Prostate gland (tissue), 2 donors: ENCODE measurements at regions not wholly inside any gene's neighbourhood (a gene's known extent, or its start where the extent isn't known, plus 50 kb on each side); places are given as distances from the start of the nearest gene placed in this dataset.
A peak's percentile ranks its signal among the peaks of the same experiment; 100 is the strongest.

Experiments used
- DNase-seq: peaks from one replicate; pipeline ENCODE4 v3.0.0-alpha.2; 2019; ENCODE audit warnings: low spot score
- H3K27ac ChIP-seq, 2 donors: fragments of 200-600 bp; sonication (generic); 2 replicates each; pipeline ENCODE4 v1.5.1; 2017 to 2019
- H3K27me3 ChIP-seq: fragments of 200-600 bp; sonication (generic); replicated peaks from 2 replicates; pipeline ENCODE4 v1.5.1; 2019; ENCODE audit not compliant: insufficient read depth
- H3K36me3 ChIP-seq, 2 donors: fragments of 200-600 bp; sonication (generic); 1 replicate in 1 of 2; 2 replicates in 1 of 2; pipeline versions ENCODE4 v1.5.1 to v1.8.1; 2017 to 2019
- H3K4me1 ChIP-seq: fragments of 200-600 bp; sonication (generic); replicated peaks from 2 replicates; pipeline ENCODE4 v1.5.1; 2019
- H3K4me3 ChIP-seq, 2 donors: fragments of 200-600 bp; sonication (generic); 2 replicates each; pipeline ENCODE4 v1.5.1; 2017 to 2019
- H3K9me3 ChIP-seq: fragments of 200-600 bp; sonication (generic); 2 replicates; pipeline ENCODE4 v1.5.1; 2017
- POLR2A ChIP-seq: fragments of 450-650 bp; IDR thresholded peaks from one replicate; pipeline ENCODE4 v1.6.1; 2016; ENCODE audit warnings: antibody characterized with exemption, mild to moderate bottlenecking
- POLR2AphosphoS5 ChIP-seq: sonication (generic); formaldehyde crosslinking; IDR thresholded peaks from one replicate; pipeline ENCODE4 v1.6.1; 2017; ENCODE audit warnings: antibody characterized with exemption
- WGBS: methylation state at CpG from one replicate; pipeline ENCODE4 v1.1.5; 2018; 5-methylcytosine and 5-hydroxymethylcytosine counted together
- intact Hi-C: fragments of 100-400 bp; cut with DNase I; formaldehyde crosslinking; loops from one replicate; pipeline ENCODE4 v1.14.2; 2022
- TF ChIP-seq, protein P1 (sequence below), 4 experiments: fragments of 200-600 bp in 2 of 4; fragments of 450-650 bp in 2 of 4; sonication (generic) in 2 of 4; IDR thresholded peaks; 1 replicate in 3 of 4; 2 replicates in 1 of 4; pipeline ENCODE4 v1.5.1; 2016 to 2019; ENCODE audit warnings: antibody characterized with exemption in 4 of 4, mild to moderate bottlenecking in 2 of 4, moderate library complexity in 2 of 4

DNA sequence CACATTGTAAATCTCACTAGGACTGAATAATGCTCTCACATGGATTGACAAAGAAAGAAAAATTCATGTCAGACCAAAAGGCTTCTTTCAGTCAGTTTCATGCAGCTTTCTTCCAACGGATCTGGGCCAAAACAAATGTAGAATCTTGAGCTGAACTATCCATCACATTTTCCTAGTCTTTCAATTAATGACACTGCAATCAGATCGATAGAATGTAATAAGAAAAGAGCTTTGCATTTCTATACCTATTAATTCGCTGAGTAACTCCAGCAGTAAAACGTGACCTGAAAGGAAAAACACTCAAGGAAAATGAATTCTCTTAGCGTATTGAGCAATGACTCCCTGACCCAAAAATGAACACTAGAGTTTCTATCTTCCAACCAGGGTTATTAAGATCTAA, 194.8 kb upstream of the BLID start:
- H3K27ac ChIP-seq, result peak overlapping the region in 1 of 2 donors; percentile 20
- TF ChIP-seq POLR2AphosphoS5, result no peak
- TF ChIP-seq, protein P1, sequence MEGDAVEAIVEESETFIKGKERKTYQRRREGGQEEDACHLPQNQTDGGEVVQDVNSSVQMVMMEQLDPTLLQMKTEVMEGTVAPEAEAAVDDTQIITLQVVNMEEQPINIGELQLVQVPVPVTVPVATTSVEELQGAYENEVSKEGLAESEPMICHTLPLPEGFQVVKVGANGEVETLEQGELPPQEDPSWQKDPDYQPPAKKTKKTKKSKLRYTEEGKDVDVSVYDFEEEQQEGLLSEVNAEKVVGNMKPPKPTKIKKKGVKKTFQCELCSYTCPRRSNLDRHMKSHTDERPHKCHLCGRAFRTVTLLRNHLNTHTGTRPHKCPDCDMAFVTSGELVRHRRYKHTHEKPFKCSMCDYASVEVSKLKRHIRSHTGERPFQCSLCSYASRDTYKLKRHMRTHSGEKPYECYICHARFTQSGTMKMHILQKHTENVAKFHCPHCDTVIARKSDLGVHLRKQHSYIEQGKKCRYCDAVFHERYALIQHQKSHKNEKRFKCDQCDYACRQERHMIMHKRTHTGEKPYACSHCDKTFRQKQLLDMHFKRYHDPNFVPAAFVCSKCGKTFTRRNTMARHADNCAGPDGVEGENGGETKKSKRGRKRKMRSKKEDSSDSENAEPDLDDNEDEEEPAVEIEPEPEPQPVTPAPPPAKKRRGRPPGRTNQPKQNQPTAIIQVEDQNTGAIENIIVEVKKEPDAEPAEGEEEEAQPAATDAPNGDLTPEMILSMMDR (IDR thresholded peaks at IDR 0.05), result no peak
- no peak for TF ChIP-seq POLR2A

DNA sequence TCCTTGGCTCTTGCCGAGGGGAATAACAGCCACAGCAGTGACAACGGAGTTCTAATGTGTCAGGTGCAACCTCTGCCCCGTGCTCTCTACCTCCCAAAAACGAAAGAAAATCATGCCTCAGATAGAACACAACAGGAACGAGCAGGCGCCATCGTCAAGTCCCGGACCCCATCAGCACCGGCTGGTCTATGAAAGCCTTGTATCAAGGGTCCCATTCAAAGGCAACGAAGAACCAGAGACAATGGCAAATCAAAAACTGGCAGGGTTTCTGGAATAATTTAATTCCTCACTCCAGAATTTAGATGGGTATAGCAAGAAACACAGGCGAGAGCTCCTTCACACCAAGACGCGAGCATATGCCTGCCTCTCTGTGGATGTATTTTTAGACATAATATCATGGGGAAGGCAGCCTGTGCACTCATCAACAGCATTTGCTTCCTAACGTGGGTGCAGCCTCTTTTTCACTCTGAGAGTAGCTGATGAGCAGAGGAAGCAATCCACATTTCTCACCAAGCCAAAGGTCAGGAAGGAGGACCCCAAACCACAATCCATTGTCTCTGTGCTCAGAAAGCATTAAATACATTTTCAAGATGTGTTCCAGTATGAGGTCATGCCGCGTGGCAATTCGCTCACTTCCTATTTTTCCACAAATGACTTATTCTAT, 193.4 kb upstream of the BLID start:
- H3K4me1 ChIP-seq, result no peaks in the 10 kb centered on the region
- no peak for DNase-seq
- H3K36me3 ChIP-seq, result no peaks in the 10 kb centered on the region
- 63% methylated on average over 17 of the region's 17 CpGs for WGBS
- H3K27ac ChIP-seq, result peak overlapping the region; percentile 23 to 44
- H3K9me3 ChIP-seq, result no peaks in the 10 kb centered on the region
- no peaks in the 10 kb centered on the region for H3K27me3 ChIP-seq
- H3K4me3 ChIP-seq, result peak overlapping the region in 1 of 2 donors; percentile 6
- TF ChIP-seq POLR2A, result no peak
- no peak for TF ChIP-seq POLR2AphosphoS5
- TF ChIP-seq, protein P1 (IDR thresholded peaks at IDR 0.05), result no peak
- intact Hi-C loops, result loop anchor here (10.0 kb wide), 1 partner anchor 95 kb away; no protein-coding TSS in a partner anchor

More for the DNA sequence above, 194.8 kb upstream of the BLID start:
- Histone ChIP-seq H3K4me1 (no peaks in the 10 kb centered on the region), H3K9me3 (no peaks in the 10 kb centered on the region), H3K4me3 (no peak overlapping the region), H3K27me3 (no peaks in the 10 kb centered on the region), H3K36me3 (no peaks in the 10 kb centered on the region)
- DNase-seq, result no peak
- intact Hi-C loops, result no loop called here
- WGBS, result 57% methylated on average over 5 of the region's 5 CpGs

DNA sequence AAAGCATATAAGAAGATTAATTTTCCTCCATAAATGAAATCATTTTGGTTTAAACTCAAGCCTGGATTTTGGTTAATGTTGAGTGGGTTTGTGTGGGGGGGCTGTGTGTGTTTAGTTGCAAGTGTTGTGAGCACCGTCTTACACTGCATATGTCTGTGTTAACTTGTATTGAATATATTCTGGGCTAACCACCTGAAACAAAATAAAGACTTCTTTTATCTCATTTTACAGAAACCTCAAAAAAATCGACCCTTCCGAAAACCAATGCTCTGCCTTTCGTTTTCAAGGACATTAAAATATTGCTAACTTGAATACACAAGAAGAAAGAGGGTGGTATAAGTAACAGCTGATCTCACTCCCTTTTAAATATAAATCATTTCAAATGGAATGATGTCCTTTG, 192.2 kb upstream of the BLID start:
- Histone ChIP-seq H3K4me3 (peak overlapping the region in 1 of 2 donors; percentile 1), H3K9me3 (no peaks in the 10 kb centered on the region), H3K36me3 (no peaks in the 10 kb centered on the region), H3K27me3 (no peaks in the 10 kb centered on the region), H3K4me1 (no peaks in the 10 kb centered on the region), H3K27ac (peak overlapping the region; percentile 4 to 44)
- TF ChIP-seq POLR2A, result no peak
- TF ChIP-seq POLR2AphosphoS5, result no peak
- TF ChIP-seq, protein P1 (IDR thresholded peaks at IDR 0.05), result no peak
- intact Hi-C loops, result loop anchor here (10.0 kb wide), 1 partner anchor 93 kb away; no protein-coding TSS in a partner anchor
- WGBS, result 77% methylated on average over 4 of the region's 4 CpGs
- DNase-seq, result no peak

DNA sequence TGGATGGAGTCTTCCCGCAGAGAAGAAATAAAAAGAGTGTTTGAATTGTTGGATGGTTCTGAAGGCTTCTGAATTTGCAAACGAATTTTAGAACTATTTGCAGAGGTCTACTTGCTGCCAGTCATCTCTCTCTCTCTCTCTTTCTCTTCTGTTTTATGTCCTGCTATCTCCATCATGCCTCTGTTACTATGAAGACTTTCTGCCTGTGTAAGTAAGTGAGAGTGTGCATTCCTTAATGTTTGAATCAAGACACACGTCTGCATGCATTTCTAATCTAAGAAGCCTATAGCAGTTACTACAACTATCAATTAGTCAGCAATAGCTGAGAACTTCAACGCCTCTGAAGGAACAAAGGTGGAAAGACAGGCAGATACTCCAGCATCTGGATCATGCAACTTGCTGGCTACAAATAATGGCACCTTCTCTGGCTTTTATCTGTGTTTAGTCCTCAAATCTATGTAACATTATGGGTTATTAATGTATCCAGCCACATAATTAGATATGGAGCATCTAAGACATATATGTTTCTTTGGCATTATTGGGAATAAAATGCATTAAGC, 191.5 kb upstream of the BLID start:
- 64% methylated on average over 4 of the region's 4 CpGs for WGBS
- Histone ChIP-seq H3K4me1 (no peaks in the 10 kb centered on the region), H3K36me3 (no peaks in the 10 kb centered on the region), H3K27ac (peak overlapping the region; percentile 4 to 44), H3K27me3 (no peaks in the 10 kb centered on the region), H3K4me3 (peak overlapping the region in 1 of 2 donors; percentile 1), H3K9me3 (no peaks in the 10 kb centered on the region)
- no peak for TF ChIP-seq POLR2AphosphoS5
- TF ChIP-seq, protein P1 (IDR thresholded peaks at IDR 0.05), result no peak
- no peak for TF ChIP-seq POLR2A
- intact Hi-C loops, result loop anchor here (10.0 kb wide), 1 partner anchor 93 kb away; no protein-coding TSS in a partner anchor
- DNase-seq, result no peak
